PC-9 (cell line): ENCODE measurements at regions not wholly inside any gene's neighbourhood (a gene's known extent, or its start where the extent isn't known, plus 50 kb on each side); places are given as distances from the start of the nearest gene placed in this dataset.

Source experiments
- CTCF ChIP-seq: fragments of 200-600 bp; sonication (generic); conservative IDR thresholded peaks from 2 replicates; pipeline ENCODE4 v1.6.1; 2017; ENCODE audit warnings: mixed run types, antibody characterized with exemption, mild to moderate bottlenecking, moderate library complexity
- EZH2 ChIP-seq: fragments of 200-600 bp; sonication (generic); IDR thresholded peaks from 2 replicates; pipeline ENCODE4 v1.8.0; 2017; ENCODE audit warnings: antibody characterized with exemption, low read depth

GRCh38 chr5:161084115-161084514 lies 232.1 kb upstream of the ATP10B start:
- no peak for TF ChIP-seq CTCF
- no peak for TF ChIP-seq EZH2
